ENCODE measurements at regions not wholly inside any gene's neighbourhood (a gene's known extent, or its start where the extent isn't known, plus 50 kb on each side); places are given as distances from the start of the nearest gene placed in this dataset.

DNA sequence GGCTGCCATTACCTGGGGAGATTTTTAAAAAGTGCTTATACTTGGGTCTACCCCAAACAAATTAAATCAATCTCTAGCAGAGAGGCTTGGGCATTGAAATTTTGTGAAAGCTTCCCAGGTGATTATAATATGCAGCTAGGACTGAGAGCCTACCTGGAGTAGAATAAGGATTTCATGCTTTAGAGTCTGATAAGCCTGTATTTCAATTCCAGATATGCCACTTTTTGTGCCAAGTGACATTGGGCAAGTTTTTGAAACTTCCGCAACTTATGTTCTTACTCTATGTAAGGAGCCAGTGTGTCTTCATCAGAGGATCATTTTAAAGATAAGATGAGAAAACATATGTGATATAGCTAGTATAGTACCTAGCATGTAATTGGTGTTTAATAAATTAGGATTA is 159.8 kb upstream of the LRIG3 start:
- TF ChIP-seq EZH2 (IDR thresholded peaks at IDR 0.05; ENCODE audit: borderline replicate concordance, control insufficient read depth, low read depth, low read length) (no peak), RBBP5 (conservative IDR thresholded peaks at IDR 0.05) (no peak), POLR2A (IDR thresholded peaks at IDR 0.05; ENCODE audit: low read depth, low read length) (no peak), EP300 (IDR thresholded peaks at IDR 0.05; ENCODE audit: borderline replicate concordance in 1 of 2, control insufficient read depth in 1 of 2, low read depth in 2 of 2, low read length in 2 of 2) (no peak), SP1 (IDR thresholded peaks at IDR 0.05; ENCODE audit: low read depth, low read length) (no peak), JUND (IDR thresholded peaks at IDR 0.05; ENCODE audit: low read depth, low read length) (no peak)
- TF ChIP-seq, protein P1, sequence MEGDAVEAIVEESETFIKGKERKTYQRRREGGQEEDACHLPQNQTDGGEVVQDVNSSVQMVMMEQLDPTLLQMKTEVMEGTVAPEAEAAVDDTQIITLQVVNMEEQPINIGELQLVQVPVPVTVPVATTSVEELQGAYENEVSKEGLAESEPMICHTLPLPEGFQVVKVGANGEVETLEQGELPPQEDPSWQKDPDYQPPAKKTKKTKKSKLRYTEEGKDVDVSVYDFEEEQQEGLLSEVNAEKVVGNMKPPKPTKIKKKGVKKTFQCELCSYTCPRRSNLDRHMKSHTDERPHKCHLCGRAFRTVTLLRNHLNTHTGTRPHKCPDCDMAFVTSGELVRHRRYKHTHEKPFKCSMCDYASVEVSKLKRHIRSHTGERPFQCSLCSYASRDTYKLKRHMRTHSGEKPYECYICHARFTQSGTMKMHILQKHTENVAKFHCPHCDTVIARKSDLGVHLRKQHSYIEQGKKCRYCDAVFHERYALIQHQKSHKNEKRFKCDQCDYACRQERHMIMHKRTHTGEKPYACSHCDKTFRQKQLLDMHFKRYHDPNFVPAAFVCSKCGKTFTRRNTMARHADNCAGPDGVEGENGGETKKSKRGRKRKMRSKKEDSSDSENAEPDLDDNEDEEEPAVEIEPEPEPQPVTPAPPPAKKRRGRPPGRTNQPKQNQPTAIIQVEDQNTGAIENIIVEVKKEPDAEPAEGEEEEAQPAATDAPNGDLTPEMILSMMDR (IDR thresholded peaks at IDR 0.05 in 2 of 3, conservative IDR thresholded peaks at IDR 0.05 in 1 of 3; ENCODE audit: control insufficient read depth in 2 of 3, extremely low read depth in 1 of 3, insufficient read depth in 1 of 3, low read depth in 3 of 3, low read length in 3 of 3), result no peak
- TF ChIP-seq, protein P2, sequence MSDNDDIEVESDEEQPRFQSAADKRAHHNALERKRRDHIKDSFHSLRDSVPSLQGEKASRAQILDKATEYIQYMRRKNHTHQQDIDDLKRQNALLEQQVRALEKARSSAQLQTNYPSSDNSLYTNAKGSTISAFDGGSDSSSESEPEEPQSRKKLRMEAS (IDR thresholded peaks at IDR 0.05; ENCODE audit: low read depth, low read length), result no peak
- TF ChIP-seq, protein P3, sequence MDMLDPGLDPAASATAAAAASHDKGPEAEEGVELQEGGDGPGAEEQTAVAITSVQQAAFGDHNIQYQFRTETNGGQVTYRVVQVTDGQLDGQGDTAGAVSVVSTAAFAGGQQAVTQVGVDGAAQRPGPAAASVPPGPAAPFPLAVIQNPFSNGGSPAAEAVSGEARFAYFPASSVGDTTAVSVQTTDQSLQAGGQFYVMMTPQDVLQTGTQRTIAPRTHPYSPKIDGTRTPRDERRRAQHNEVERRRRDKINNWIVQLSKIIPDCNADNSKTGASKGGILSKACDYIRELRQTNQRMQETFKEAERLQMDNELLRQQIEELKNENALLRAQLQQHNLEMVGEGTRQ (IDR thresholded peaks at IDR 0.05; ENCODE audit: borderline replicate concordance, low read depth, low read length), result no peak

Data from GM12878 (cell line).